ENCODE measurements at regions not wholly inside any gene's neighbourhood (a gene's known extent, or its start where the extent isn't known, plus 50 kb on each side); places are given as distances from the start of the nearest gene placed in this dataset.

DNA sequence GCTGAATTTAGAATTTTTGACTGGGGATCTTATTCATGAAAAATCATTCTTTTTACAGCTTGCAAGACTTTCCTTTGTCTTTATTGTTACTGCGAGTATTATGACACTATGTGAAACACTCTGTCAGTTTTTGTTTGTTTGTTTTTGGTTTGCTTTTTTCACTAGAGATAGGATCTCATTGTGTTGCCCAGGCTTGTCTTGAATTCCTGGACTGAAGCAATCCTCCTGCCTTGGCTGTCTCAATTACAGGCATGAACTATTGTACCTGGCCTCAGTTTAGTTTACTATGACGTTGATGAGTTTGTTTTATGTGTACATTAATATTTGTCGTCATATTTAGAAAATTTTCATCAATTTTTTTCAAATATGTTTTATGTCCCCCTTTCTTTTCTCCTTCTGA is 1030.0 kb upstream of the PRR20A start:
- intact Hi-C loops (cut with micrococcal nuclease; ENCODE audit: unreplicated experiment), result no loop called here
- BruUV-seq (replicated peaks), result no TSS peak
- no peak overlapping the region for H3K4me2 ChIP-seq (ENCODE audit: low read length)
- H3K9me3 ChIP-seq (ENCODE audit: low read length), result no peaks in the 10 kb centered on the region
- no peaks in the 10 kb centered on the region for H3K9me2 ChIP-seq (ENCODE audit: insufficient read depth, low read length)
- no peaks in the 10 kb centered on the region for H3K4me1 ChIP-seq (ENCODE audit: insufficient read depth, low read length, poor library complexity, severe bottlenecking)
- no peak for DNase-seq (ENCODE audit: low spot score)
- TF ChIP-seq EZH2phosphoT487 (IDR thresholded peaks at IDR 0.05; ENCODE audit: borderline replicate concordance, low read depth, low read length) (no peak), CTCF (conservative IDR thresholded peaks at IDR 0.05; ENCODE audit: low read length) (no peak)
- no peak overlapping the region for H3K4me3 ChIP-seq (ENCODE audit: low read depth, low read length, poor library complexity, severe bottlenecking)
- H2AFZ ChIP-seq (ENCODE audit: low read length), result no peak overlapping the region
- no peaks in the 10 kb centered on the region for H3K79me2 ChIP-seq (ENCODE audit: insufficient read depth, low read depth, low read length)
- no peaks in the 10 kb centered on the region for H4K20me1 ChIP-seq (ENCODE audit: insufficient read depth, low read length)
- no peak overlapping the region for H3K27ac ChIP-seq (ENCODE audit: low read depth, low read length, poor library complexity, severe bottlenecking)
- CTCF ChIA-PET (ENCODE audit: unreplicated experiment), result no interaction called here
- H3K36me3 ChIP-seq (ENCODE audit: insufficient read depth, low read length), result no peaks in the 10 kb centered on the region
- POLR2A ChIA-PET, result no interaction called here

GRCh38 chr13:56134524-56134923 is 1006.2 kb upstream of the PRR20A start:
- Histone ChIP-seq H3K4me3 (ENCODE audit: low read depth, low read length, poor library complexity, severe bottlenecking) (no peak overlapping the region), H3K27ac (ENCODE audit: low read depth, low read length, poor library complexity, severe bottlenecking) (no peak overlapping the region), H2AFZ (ENCODE audit: low read length) (no peak overlapping the region), H3K36me3 (ENCODE audit: insufficient read depth, low read length) (no peaks in the 10 kb centered on the region), H3K4me2 (ENCODE audit: low read length) (no peak overlapping the region), H3K4me1 (ENCODE audit: insufficient read depth, low read length, poor library complexity, severe bottlenecking) (no peaks in the 10 kb centered on the region), H3K79me2 (ENCODE audit: insufficient read depth, low read depth, low read length) (no peaks in the 10 kb centered on the region), H3K9me3 (ENCODE audit: low read length) (peaks cover 3% of the 10 kb centered on the region; the same call in 1 of the 2 replicates), H4K20me1 (ENCODE audit: insufficient read depth, low read length) (no peaks in the 10 kb centered on the region), H3K9me2 (ENCODE audit: insufficient read depth, low read length) (no peaks in the 10 kb centered on the region)
- BruUV-seq (replicated peaks), result no TSS peak
- ChIA-PET POLR2A (interaction anchor here (0.6 to 0.7 kb wide), 2 partner anchors 425 to 610 kb away, joined by 3 read pairs; no protein-coding TSS in a partner anchor), CTCF (ENCODE audit: unreplicated experiment) (no interaction called here)
- TF ChIP-seq CTCF (conservative IDR thresholded peaks at IDR 0.05; ENCODE audit: low read length), result no peak
- no peak for TF ChIP-seq EZH2phosphoT487 (IDR thresholded peaks at IDR 0.05; ENCODE audit: borderline replicate concordance, low read depth, low read length)
- intact Hi-C loops (cut with micrococcal nuclease; ENCODE audit: unreplicated experiment), result no loop called here
- DNase-seq (ENCODE audit: low spot score), result no peak

GRCh38 chr13:56166864-56167263 is 973.9 kb upstream of the PRR20A start:
- Histone ChIP-seq H4K20me1 (ENCODE audit: insufficient read depth, low read length) (no peaks in the 10 kb centered on the region), H3K4me1 (ENCODE audit: insufficient read depth, low read length, poor library complexity, severe bottlenecking) (no peaks in the 10 kb centered on the region), H3K79me2 (ENCODE audit: insufficient read depth, low read depth, low read length) (no peaks in the 10 kb centered on the region), H3K4me2 (ENCODE audit: low read length) (no peak overlapping the region), H3K4me3 (ENCODE audit: low read depth, low read length, poor library complexity, severe bottlenecking) (no peak overlapping the region), H2AFZ (ENCODE audit: low read length) (no peak overlapping the region), H3K9me3 (ENCODE audit: low read length) (no peaks in the 10 kb centered on the region), H3K27ac (ENCODE audit: low read depth, low read length, poor library complexity, severe bottlenecking) (no peak overlapping the region), H3K36me3 (ENCODE audit: insufficient read depth, low read length) (no peaks in the 10 kb centered on the region), H3K9me2 (ENCODE audit: insufficient read depth, low read length) (no peaks in the 10 kb centered on the region)
- intact Hi-C loops (cut with micrococcal nuclease; ENCODE audit: unreplicated experiment), result no loop called here
- TF ChIP-seq CTCF (conservative IDR thresholded peaks at IDR 0.05; ENCODE audit: low read length), result no peak
- no peak for TF ChIP-seq EZH2phosphoT487 (IDR thresholded peaks at IDR 0.05; ENCODE audit: borderline replicate concordance, low read depth, low read length)
- CTCF ChIA-PET (ENCODE audit: unreplicated experiment), result no interaction called here
- DNase-seq (ENCODE audit: low spot score), result no peak
- POLR2A ChIA-PET, result interaction anchor here (0.7 kb wide), 1 partner anchor 22 kb away, joined by 3 read pairs; no protein-coding TSS in a partner anchor
- BruUV-seq (replicated peaks), result no TSS peak
